GM20000 (cell line): ENCODE measurements at regions not wholly inside any gene's neighbourhood (a gene's known extent, or its start where the extent isn't known, plus 50 kb on each side); places are given as distances from the start of the nearest gene placed in this dataset.

Source experiments
- DNase-seq: peaks from one replicate; pipeline ENCODE4 v3.0.0; 2012; ENCODE audit warnings: low spot score
- CTCF ChIP-seq: IDR thresholded peaks from 2 replicates; pipeline ENCODE4 v1.5.1; 2012; ENCODE audit warnings: mild to moderate bottlenecking, control low read depth; ENCODE audit errors: extremely low read depth, missing control alignments

DNA sequence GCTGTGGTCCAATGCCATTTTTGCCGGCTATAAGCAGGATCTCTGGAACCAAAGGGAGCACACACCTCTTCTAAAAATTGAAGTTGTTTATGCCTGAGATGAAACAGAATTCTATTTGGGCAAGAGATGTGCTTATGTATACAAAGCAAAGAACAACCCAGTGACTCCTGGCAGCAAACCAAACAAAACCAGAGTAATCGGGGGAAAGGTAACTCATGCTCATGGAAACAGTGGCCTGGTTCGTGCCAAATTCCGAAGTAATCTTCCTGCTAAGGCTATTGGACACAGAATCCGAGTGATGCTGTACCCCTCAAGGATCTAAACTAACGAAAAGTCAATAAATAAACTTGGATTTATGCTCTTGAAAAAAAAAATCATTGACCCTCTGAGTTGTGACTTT, 178.7 kb downstream of the CEMIP2 start:
- TF ChIP-seq CTCF, result no peak
- DNase-seq, result no peak

- no peak for TF ChIP-seq CTCF
- no peak for DNase-seq
Observed at GRCh38 chr9:71587576-71588362, 180.5 kb downstream of the CEMIP2 start.

GRCh38 chr9:71583792-71584191, 184.5 kb downstream of the CEMIP2 start:
- no peak for TF ChIP-seq CTCF
- no peak for DNase-seq

GRCh38 chr9:71582347-71582746, 186.0 kb downstream of the CEMIP2 start:
- no peak for DNase-seq
- no peak for TF ChIP-seq CTCF

GRCh38 chr9:71581101-71581500, 187.2 kb downstream of the CEMIP2 start:
- DNase-seq, result no peak
- TF ChIP-seq CTCF, result no peak

- DNase-seq, result no peak
Observed at GRCh38 chr9:71571186-71571585, 197.1 kb downstream of the CEMIP2 start.

DNA sequence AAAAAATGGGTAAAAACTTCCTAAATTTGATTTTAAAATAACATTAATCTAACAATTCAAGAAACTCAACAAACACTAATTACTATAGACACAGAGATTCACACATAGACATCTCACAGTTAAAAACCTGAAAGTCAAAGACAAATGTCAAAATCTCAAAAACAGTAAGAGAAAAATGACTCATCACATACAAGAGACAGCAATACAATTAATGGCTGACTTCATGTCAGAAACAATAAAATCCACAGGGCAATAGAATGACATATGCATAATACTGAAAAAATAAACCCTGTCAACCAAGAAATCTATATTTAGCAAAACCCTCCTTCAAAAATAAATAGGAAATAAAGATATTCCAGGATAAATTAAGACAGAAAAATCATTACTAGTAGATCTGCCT, 200.4 kb downstream of the CEMIP2 start:
- no peak for TF ChIP-seq CTCF
- DNase-seq, result no peak

More at GRCh38 chr9:71571186-71571585, 197.1 kb downstream of the CEMIP2 start:
- TF ChIP-seq CTCF, result no peak
